NB4 (cell line): ENCODE measurements at regions not wholly inside any gene's neighbourhood (a gene's known extent, or its start where the extent isn't known, plus 50 kb on each side); places are given as distances from the start of the nearest gene placed in this dataset.

ENCODE experiments used
- MYC ChIP-seq: IDR thresholded peaks from 2 replicates; pipeline ENCODE4 v1.6.1; 2011; ENCODE audit warnings: low read depth, low read length
- TF ChIP-seq, protein P1 (sequence below): IDR thresholded peaks from one replicate; pipeline ENCODE4 v1.5.1; 2012; ENCODE audit warnings: low read depth, low read length

DNA sequence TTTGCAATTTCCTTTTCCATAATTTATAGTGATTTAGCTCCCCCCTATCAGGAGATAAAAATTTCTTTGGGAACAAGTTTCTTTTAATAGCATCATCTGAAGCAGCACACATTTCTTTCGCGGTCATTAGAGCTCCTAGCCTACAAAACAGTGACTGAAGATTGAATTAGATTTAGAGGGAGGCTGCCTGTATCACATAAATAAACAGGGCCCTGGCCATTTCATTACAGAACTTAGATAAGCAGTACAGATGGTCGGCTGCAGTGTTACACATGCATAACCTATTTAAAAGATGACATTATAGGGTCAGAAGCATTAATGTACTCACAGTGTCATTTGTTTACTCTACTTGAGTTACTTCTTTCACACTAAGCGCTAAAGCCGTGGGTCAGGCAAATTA is 81.4 kb upstream of the SLC25A26 start:
- TF ChIP-seq, protein P1, sequence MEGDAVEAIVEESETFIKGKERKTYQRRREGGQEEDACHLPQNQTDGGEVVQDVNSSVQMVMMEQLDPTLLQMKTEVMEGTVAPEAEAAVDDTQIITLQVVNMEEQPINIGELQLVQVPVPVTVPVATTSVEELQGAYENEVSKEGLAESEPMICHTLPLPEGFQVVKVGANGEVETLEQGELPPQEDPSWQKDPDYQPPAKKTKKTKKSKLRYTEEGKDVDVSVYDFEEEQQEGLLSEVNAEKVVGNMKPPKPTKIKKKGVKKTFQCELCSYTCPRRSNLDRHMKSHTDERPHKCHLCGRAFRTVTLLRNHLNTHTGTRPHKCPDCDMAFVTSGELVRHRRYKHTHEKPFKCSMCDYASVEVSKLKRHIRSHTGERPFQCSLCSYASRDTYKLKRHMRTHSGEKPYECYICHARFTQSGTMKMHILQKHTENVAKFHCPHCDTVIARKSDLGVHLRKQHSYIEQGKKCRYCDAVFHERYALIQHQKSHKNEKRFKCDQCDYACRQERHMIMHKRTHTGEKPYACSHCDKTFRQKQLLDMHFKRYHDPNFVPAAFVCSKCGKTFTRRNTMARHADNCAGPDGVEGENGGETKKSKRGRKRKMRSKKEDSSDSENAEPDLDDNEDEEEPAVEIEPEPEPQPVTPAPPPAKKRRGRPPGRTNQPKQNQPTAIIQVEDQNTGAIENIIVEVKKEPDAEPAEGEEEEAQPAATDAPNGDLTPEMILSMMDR, result no peak
- no peak for TF ChIP-seq MYC
